ENCODE measurements at regions not wholly inside any gene's neighbourhood (a gene's known extent, or its start where the extent isn't known, plus 50 kb on each side); places are given as distances from the start of the nearest gene placed in this dataset.

GRCh38 chr10:28217848-28218247, 85.0 kb downstream of the MPP7 start:
- Histone ChIP-seq H3K4me3 (ENCODE audit: low read depth, low read length, poor library complexity, severe bottlenecking) (no peak overlapping the region), H3K9me3 (ENCODE audit: low read length) (no peaks in the 10 kb centered on the region), H2AFZ (ENCODE audit: low read length) (no peak overlapping the region), H3K4me2 (ENCODE audit: low read length) (no peak overlapping the region), H3K36me3 (ENCODE audit: insufficient read depth, low read length) (no peaks in the 10 kb centered on the region), H3K9me2 (ENCODE audit: low read depth, low read length) (no peaks in the 10 kb centered on the region), H3K27me3 (ENCODE audit: insufficient read depth, low read length) (no peaks in the 10 kb centered on the region), H4K20me1 (ENCODE audit: insufficient read depth, low read length) (no peaks in the 10 kb centered on the region), H3K9ac (ENCODE audit: low read length) (no peak overlapping the region), H3K4me1 (ENCODE audit: insufficient read depth, low read length, severe bottlenecking) (no peaks in the 10 kb centered on the region), H3F3A (ENCODE audit: insufficient read depth, low read length) (no peaks in the 10 kb centered on the region), H3K27ac (ENCODE audit: low read depth, low read length, poor library complexity, severe bottlenecking) (no peak overlapping the region), H3K79me2 (ENCODE audit: insufficient read depth, low read length) (no peaks in the 10 kb centered on the region)
- TF ChIP-seq, protein P1, sequence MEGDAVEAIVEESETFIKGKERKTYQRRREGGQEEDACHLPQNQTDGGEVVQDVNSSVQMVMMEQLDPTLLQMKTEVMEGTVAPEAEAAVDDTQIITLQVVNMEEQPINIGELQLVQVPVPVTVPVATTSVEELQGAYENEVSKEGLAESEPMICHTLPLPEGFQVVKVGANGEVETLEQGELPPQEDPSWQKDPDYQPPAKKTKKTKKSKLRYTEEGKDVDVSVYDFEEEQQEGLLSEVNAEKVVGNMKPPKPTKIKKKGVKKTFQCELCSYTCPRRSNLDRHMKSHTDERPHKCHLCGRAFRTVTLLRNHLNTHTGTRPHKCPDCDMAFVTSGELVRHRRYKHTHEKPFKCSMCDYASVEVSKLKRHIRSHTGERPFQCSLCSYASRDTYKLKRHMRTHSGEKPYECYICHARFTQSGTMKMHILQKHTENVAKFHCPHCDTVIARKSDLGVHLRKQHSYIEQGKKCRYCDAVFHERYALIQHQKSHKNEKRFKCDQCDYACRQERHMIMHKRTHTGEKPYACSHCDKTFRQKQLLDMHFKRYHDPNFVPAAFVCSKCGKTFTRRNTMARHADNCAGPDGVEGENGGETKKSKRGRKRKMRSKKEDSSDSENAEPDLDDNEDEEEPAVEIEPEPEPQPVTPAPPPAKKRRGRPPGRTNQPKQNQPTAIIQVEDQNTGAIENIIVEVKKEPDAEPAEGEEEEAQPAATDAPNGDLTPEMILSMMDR (IDR thresholded peaks at IDR 0.05; ENCODE audit: low read length): no peak
- no peak for TF ChIP-seq EZH2 (IDR thresholded peaks at IDR 0.05; ENCODE audit: borderline replicate concordance, low read length)

GRCh38 chr10:28215930-28216329, 86.9 kb downstream of the MPP7 start:
- Histone ChIP-seq H3K27me3 (ENCODE audit: insufficient read depth, low read length) (no peaks in the 10 kb centered on the region), H3K36me3 (ENCODE audit: insufficient read depth, low read length) (no peaks in the 10 kb centered on the region), H3K4me2 (ENCODE audit: low read length) (no peak overlapping the region), H4K20me1 (ENCODE audit: insufficient read depth, low read length) (no peaks in the 10 kb centered on the region), H3K79me2 (ENCODE audit: insufficient read depth, low read length) (no peaks in the 10 kb centered on the region), H3K4me1 (ENCODE audit: insufficient read depth, low read length, severe bottlenecking) (no peaks in the 10 kb centered on the region), H3K4me3 (ENCODE audit: low read depth, low read length, poor library complexity, severe bottlenecking) (no peak overlapping the region), H3K9ac (ENCODE audit: low read length) (no peak overlapping the region), H3F3A (ENCODE audit: insufficient read depth, low read length) (no peaks in the 10 kb centered on the region), H3K9me2 (ENCODE audit: low read depth, low read length) (no peaks in the 10 kb centered on the region), H2AFZ (ENCODE audit: low read length) (no peak overlapping the region), H3K9me3 (ENCODE audit: low read length) (no peaks in the 10 kb centered on the region), H3K27ac (ENCODE audit: low read depth, low read length, poor library complexity, severe bottlenecking) (no peak overlapping the region)
- TF ChIP-seq EZH2 (IDR thresholded peaks at IDR 0.05; ENCODE audit: borderline replicate concordance, low read length): no peak
- TF ChIP-seq, protein P1 (IDR thresholded peaks at IDR 0.05; ENCODE audit: low read length): no peak

- TF ChIP-seq EZH2 (IDR thresholded peaks at IDR 0.05; ENCODE audit: borderline replicate concordance, low read length): no peak
- TF ChIP-seq, protein P1 (IDR thresholded peaks at IDR 0.05; ENCODE audit: low read length): no peak
- Histone ChIP-seq H3K4me1 (ENCODE audit: insufficient read depth, low read length, severe bottlenecking) (no peaks in the 10 kb centered on the region), H2AFZ (ENCODE audit: low read length) (no peak overlapping the region), H4K20me1 (ENCODE audit: insufficient read depth, low read length) (no peaks in the 10 kb centered on the region), H3K27me3 (ENCODE audit: insufficient read depth, low read length) (no peaks in the 10 kb centered on the region), H3K4me3 (ENCODE audit: low read depth, low read length, poor library complexity, severe bottlenecking) (no peak overlapping the region), H3K9ac (ENCODE audit: low read length) (no peak overlapping the region), H3K36me3 (ENCODE audit: insufficient read depth, low read length) (no peaks in the 10 kb centered on the region), H3F3A (ENCODE audit: insufficient read depth, low read length) (no peaks in the 10 kb centered on the region), H3K4me2 (ENCODE audit: low read length) (no peak overlapping the region), H3K79me2 (ENCODE audit: insufficient read depth, low read length) (no peaks in the 10 kb centered on the region), H3K9me2 (ENCODE audit: low read depth, low read length) (no peaks in the 10 kb centered on the region), H3K27ac (ENCODE audit: low read depth, low read length, poor library complexity, severe bottlenecking) (no peak overlapping the region), H3K9me3 (ENCODE audit: low read length) (no peaks in the 10 kb centered on the region)
These were observed 88.6 kb downstream of the MPP7 start for GRCh38 chr10:28214219-28214618.

All from OCI-LY1 (cell line).